DMS 273 (cell line): ENCODE measurements at regions not wholly inside any gene's neighbourhood (a gene's known extent, or its start where the extent isn't known, plus 50 kb on each side); places are given as distances from the start of the nearest gene placed in this dataset.
"Not testable (repeated sequence)": the region's sequence is repeated elsewhere in the genome, so short reads cannot be mapped to it uniquely, and the experiment has no call there.

Experiments used
- DNase-seq: peaks from one replicate; lab custom pipeline; 2025; ENCODE audit not compliant: unreplicated experiment; lab: John Stamatoyannopoulos, UW

- no peak for DNase-seq
These were observed 160.8 kb upstream of the APP start for GRCh38 chr21:26331205-26331980.

- DNase-seq: no peak
These were observed 150.0 kb upstream of the APP start for GRCh38 chr21:26320596-26320995.

- DNase-seq: no peak
These were observed 137.1 kb upstream of the APP start for GRCh38 chr21:26307640-26308039.

GRCh38 chr21:26297851-26298250 lies 127.3 kb upstream of the APP start:
- DNase-seq: no peak

GRCh38 chr21:26293141-26293946 lies 122.8 kb upstream of the APP start:
- no peak for DNase-seq

GRCh38 chr21:26288026-26288425 lies 117.5 kb upstream of the APP start:
- no peak for DNase-seq

GRCh38 chr21:26284531-26284930 lies 114.0 kb upstream of the APP start:
- DNase-seq: no peak

- no peak for DNase-seq
These were observed 111.5 kb upstream of the APP start for GRCh38 chr21:26282058-26282457.

GRCh38 chr21:26281506-26281905 lies 110.9 kb upstream of the APP start:
- peak; percentile 6 for DNase-seq

- DNase-seq: peak; percentile 99
These were observed 110.2 kb upstream of the APP start for GRCh38 chr21:26280775-26281174.

GRCh38 chr21:26280148-26280547 lies 109.6 kb upstream of the APP start:
- peak; percentile 28 for DNase-seq

GRCh38 chr21:26275801-26276200 lies 105.2 kb upstream of the APP start:
- no peak for DNase-seq

GRCh38 chr21:26273686-26274313 lies 103.2 kb upstream of the APP start:
- DNase-seq: no peak

- DNase-seq: peak; percentile 42
These were observed 96.8 kb upstream of the APP start for GRCh38 chr21:26267389-26267788.

- DNase-seq: no peak
These were observed 75.5 kb upstream of the APP start for GRCh38 chr21:26246073-26246472.

- no peak for DNase-seq
These were observed 74.9 kb upstream of the APP start for GRCh38 chr21:26245428-26245827.

GRCh38 chr21:26238646-26239045 lies 68.1 kb upstream of the APP start:
- DNase-seq: no peak

GRCh38 chr21:26236281-26236680 lies 65.7 kb upstream of the APP start:
- no peak for DNase-seq

GRCh38 chr21:26233297-26233696 lies 62.7 kb upstream of the APP start:
- DNase-seq: not testable (repeated sequence)

- not testable (repeated sequence) for DNase-seq
These were observed 61.9 kb upstream of the APP start for GRCh38 chr21:26232491-26232890.

GRCh38 chr21:26227130-26227529 lies 56.6 kb upstream of the APP start:
- DNase-seq: no peak

- DNase-seq: no peak
These were observed 56.2 kb upstream of the APP start for GRCh38 chr21:26226724-26227123.
